ENCODE measurements at regions not wholly inside any gene's neighbourhood (a gene's known extent, or its start where the extent isn't known, plus 50 kb on each side); places are given as distances from the start of the nearest gene placed in this dataset.
"Not testable (repeated sequence)": the region's sequence is repeated elsewhere in the genome, so short reads cannot be mapped to it uniquely, and the experiment has no call there.

DNA sequence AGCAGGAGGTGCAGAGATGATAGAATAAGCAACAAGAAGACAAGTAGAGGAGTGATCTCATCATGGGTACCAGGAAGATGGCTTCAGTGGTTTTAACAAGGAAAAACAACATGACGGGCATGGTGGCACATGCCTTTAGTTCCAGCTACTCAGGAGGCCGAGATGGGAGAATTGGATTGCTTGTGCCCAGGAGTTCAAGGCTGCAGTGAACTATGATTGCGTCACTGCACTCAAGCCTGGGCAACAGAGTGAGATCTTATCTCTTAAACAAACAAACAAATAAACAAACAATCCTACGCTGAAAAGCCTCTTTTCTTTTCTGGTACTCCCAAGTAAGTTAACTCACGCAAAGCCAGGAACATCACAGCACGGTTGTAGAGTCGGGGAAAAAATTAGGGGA is 102.6 kb upstream of the TRIM77 start:
- TF ChIP-seq CTCF, POLR2A (IDR thresholded peaks at IDR 0.05): not testable (repeated sequence)

Measured in uterus (tissue), 2 donors.